ENCODE measurements at regions not wholly inside any gene's neighbourhood (a gene's known extent, or its start where the extent isn't known, plus 50 kb on each side); places are given as distances from the start of the nearest gene placed in this dataset.
A peak's percentile ranks its signal among the peaks of the same experiment; 100 is the strongest.

DNA sequence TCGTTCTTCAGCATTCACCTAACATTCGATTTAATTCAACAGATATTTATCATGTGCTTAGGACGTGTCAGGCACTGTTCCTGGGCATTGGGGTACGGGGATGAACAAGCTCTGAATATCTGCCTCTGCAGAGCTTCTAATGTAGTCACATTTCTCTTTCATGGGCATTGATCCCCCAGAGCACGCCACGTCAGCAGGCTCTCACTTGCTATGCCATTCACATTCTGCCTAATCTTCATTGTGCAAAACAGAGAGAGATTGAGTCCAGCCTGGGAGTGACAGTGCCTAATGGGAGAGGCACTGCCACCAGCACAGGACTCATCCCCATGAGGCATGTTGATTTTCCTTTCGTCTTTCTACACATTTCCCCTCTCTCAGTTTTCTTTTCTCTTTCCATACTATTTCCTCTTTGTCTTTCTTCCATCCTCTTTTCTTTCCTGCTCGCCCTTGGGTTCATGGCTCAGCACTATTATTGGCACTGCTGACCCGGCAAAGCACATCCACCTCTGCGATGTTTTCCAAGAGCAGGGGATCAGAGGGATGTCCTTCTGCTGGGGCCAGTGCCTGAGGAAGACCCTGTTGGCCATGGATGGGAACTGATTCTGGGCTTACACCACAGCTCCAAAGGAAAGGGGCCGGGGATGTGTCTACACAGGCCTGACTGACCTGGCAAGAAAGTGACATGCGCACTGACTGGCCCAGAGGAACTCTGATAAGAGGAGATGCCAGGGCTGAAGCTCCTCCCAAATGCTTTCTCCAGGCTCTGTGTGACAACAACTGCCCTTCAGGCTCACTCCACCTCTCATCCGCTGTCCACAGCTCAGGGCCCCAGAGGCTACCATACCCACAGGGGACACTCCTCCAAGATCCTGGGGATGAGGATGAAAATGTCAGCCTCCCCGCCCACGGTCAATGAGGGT, 195.9 kb downstream of the TOMM20 start:
- Histone ChIP-seq H3K9me3 (no peaks in the 10 kb centered on the region), H3K27me3 (no peaks in the 10 kb centered on the region), H3K27ac (peak overlapping the region in 1 of 2 donors; percentile 16), H3K4me1 (no peaks in the 10 kb centered on the region), H3K36me3 (no peaks in the 10 kb centered on the region), H3K4me3 (no peak overlapping the region)
- no peak for DNase-seq (ENCODE audit: low spot score in 2 of 2)
- intact Hi-C loops (cut with DNase I; ENCODE audit: low total_unique reads) = no loop called here
- TF ChIP-seq POLR2AphosphoS5 (IDR thresholded peaks at IDR 0.05) (no peak), POLR2A (IDR thresholded peaks at IDR 0.05) (no peak)
- TF ChIP-seq, protein P1, sequence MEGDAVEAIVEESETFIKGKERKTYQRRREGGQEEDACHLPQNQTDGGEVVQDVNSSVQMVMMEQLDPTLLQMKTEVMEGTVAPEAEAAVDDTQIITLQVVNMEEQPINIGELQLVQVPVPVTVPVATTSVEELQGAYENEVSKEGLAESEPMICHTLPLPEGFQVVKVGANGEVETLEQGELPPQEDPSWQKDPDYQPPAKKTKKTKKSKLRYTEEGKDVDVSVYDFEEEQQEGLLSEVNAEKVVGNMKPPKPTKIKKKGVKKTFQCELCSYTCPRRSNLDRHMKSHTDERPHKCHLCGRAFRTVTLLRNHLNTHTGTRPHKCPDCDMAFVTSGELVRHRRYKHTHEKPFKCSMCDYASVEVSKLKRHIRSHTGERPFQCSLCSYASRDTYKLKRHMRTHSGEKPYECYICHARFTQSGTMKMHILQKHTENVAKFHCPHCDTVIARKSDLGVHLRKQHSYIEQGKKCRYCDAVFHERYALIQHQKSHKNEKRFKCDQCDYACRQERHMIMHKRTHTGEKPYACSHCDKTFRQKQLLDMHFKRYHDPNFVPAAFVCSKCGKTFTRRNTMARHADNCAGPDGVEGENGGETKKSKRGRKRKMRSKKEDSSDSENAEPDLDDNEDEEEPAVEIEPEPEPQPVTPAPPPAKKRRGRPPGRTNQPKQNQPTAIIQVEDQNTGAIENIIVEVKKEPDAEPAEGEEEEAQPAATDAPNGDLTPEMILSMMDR (IDR thresholded peaks at IDR 0.05) = no peak

DNA sequence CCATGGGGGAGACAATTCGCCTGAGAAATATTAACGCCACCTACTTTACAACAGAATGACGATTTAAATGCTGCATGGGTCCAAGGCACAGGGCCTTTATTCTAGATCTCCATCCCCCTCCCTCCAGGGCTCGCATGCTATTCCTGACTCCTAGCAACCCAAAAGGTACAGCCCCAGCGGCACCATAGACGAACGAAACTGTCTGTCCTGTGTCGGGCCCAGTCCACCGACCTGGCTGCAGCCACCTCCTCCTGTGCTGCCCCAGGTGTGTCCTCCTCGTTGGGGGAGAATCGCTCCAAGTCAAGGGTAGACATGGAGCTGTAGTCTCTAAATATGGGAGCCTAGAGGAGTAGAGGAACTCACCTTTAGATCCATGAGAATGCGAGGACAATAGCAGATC, 196.5 kb downstream of the TOMM20 start:
- intact Hi-C loops (cut with DNase I; ENCODE audit: low total_unique reads) = no loop called here
- Histone ChIP-seq H3K4me1 (peaks cover 0 to under 1% of the 10 kb centered on the region in 2 donors), H3K9me3 (no peaks in the 10 kb centered on the region), H3K27ac (no peak overlapping the region), H3K27me3 (no peaks in the 10 kb centered on the region), H3K36me3 (no peaks in the 10 kb centered on the region), H3K4me3 (no peak overlapping the region)
- TF ChIP-seq POLR2AphosphoS5 (IDR thresholded peaks at IDR 0.05) (no peak), POLR2A (IDR thresholded peaks at IDR 0.05) (no peak)
- TF ChIP-seq, protein P1 (IDR thresholded peaks at IDR 0.05) = no peak
- no peak for DNase-seq (ENCODE audit: low spot score in 2 of 2)

DNA sequence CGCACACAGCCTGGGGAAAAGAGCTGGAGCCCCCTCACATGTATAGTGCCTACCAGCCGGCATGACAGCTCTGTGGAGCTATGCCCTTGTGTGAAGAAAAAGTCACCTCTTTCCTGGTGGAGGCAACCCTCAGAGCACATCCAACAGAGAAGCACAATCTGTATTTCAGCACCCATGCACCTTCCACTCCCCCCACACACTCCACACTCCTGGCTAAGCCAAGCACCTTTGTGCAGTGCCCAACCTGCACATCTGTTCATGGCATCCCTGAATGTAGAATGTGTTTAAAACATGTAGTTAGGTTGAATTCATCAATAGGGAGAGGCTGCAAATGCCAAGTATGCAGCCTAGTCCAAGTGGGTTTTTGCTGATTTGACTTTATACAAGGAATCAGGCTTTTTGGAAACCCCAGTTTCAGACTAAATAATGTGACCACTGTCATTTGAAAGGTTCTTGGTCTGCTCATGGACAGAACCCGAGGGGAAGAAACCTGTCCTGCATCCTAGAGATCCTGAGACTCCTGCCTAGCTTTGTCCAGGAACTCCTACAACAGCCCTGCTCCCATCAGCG, 197.1 kb downstream of the TOMM20 start:
- TF ChIP-seq, protein P1 (IDR thresholded peaks at IDR 0.05) = no peak
- TF ChIP-seq POLR2A (IDR thresholded peaks at IDR 0.05) (no peak), POLR2AphosphoS5 (IDR thresholded peaks at IDR 0.05) (no peak)
- DNase-seq (ENCODE audit: low spot score in 2 of 2) = no peak
- H3K36me3 ChIP-seq = no peaks in the 10 kb centered on the region
- H3K27me3 ChIP-seq = no peaks in the 10 kb centered on the region
- no peaks in the 10 kb centered on the region for H3K9me3 ChIP-seq
- intact Hi-C loops (cut with DNase I; ENCODE audit: low total_unique reads) = no loop called here
- H3K27ac ChIP-seq = no peak overlapping the region
- H3K4me3 ChIP-seq = no peak overlapping the region
- H3K4me1 ChIP-seq = peaks cover 0 to 7% of the 10 kb centered on the region in 2 donors

DNA sequence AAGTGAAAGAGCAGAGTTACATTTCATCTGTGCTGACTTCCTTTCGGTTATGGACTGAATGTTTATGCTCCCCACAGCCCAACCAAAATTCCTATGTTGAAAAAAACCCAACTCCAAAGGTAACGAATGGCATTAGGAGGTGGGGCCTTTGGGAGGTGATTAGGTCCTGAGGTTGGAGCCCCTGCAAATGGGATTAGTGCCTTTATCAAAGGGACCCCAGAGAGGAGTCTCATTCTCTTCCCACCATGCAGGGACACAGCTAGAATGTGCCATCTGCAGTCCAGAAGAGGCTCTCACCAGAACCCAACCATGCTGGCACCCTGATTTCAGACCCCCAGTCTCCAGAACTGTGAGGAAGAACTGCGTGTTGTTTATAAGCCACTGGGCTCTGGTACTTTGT, 199.3 kb downstream of the TOMM20 start:
- DNase-seq (ENCODE audit: low spot score in 2 of 2) = no peak
- H3K9me3 ChIP-seq = no peaks in the 10 kb centered on the region
- H3K4me3 ChIP-seq = no peak overlapping the region
- H3K27ac ChIP-seq = no peak overlapping the region
- peaks cover 0 to 12% of the 10 kb centered on the region in 2 donors for H3K4me1 ChIP-seq
- intact Hi-C loops (cut with DNase I; ENCODE audit: low total_unique reads) = loop anchor here (10.0 kb wide), 1 partner anchor 205 kb away; no protein-coding TSS in a partner anchor
- no peaks in the 10 kb centered on the region for H3K36me3 ChIP-seq
- no peak for TF ChIP-seq POLR2A (IDR thresholded peaks at IDR 0.05)
- TF ChIP-seq, protein P1 (IDR thresholded peaks at IDR 0.05) = no peak
- no peak for TF ChIP-seq POLR2AphosphoS5 (IDR thresholded peaks at IDR 0.05)
- H3K27me3 ChIP-seq = no peaks in the 10 kb centered on the region

DNA sequence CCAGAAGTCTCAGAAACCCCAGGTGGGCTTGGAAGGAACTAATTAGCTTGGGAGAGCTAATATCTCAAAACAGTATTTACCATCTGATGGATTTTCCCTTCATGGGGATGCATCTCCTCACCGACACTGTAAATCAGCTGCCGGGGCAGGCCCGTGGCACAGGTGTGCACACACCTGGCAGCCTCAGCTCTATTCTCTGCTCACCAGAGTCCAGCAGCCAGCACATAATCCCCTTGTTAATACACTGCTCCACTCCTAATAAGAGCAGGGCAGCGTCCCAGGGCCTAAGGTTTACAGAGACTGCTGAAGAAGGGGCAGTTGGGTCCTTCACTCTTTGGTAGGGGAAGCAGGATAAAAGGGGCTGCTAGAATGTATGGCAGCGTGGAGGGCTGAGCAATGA, 200.0 kb downstream of the TOMM20 start:
- H3K4me3 ChIP-seq = no peak overlapping the region
- TF ChIP-seq, protein P1 (IDR thresholded peaks at IDR 0.05) = no peak
- TF ChIP-seq POLR2AphosphoS5 (IDR thresholded peaks at IDR 0.05) (no peak), POLR2A (IDR thresholded peaks at IDR 0.05) (no peak)
- H3K36me3 ChIP-seq = no peaks in the 10 kb centered on the region
- no peak for DNase-seq (ENCODE audit: low spot score in 2 of 2)
- intact Hi-C loops (cut with DNase I; ENCODE audit: low total_unique reads) = loop anchor here (10.0 kb wide), 1 partner anchor 204 kb away; no protein-coding TSS in a partner anchor
- H3K27me3 ChIP-seq = no peaks in the 10 kb centered on the region
- H3K4me1 ChIP-seq = peaks cover 0 to 12% of the 10 kb centered on the region in 2 donors
- H3K9me3 ChIP-seq = no peaks in the 10 kb centered on the region
- H3K27ac ChIP-seq = no peak overlapping the region

Measured in breast epithelium (tissue), 4 donors.